HG03432 (cell line): ENCODE measurements at regions not wholly inside any gene's neighbourhood (a gene's known extent, or its start where the extent isn't known, plus 50 kb on each side); places are given as distances from the start of the nearest gene placed in this dataset.
"Not testable (repeated sequence)": the region's sequence is repeated elsewhere in the genome, so short reads cannot be mapped to it uniquely, and the experiment has no call there.

Experiments used
- ATAC-seq: cut with Tn5 transposase; IDR thresholded peaks from one replicate; pipeline ENCODE4 v1.9.1; 2021; ENCODE audit warnings: mild to moderate bottlenecking, moderate library complexity; ENCODE audit not compliant: unreplicated experiment

- not testable (repeated sequence) for ATAC-seq
Observed at GRCh38 chr5:33138145-33138544, 302.6 kb upstream of the TARS1 start.

- ATAC-seq, result no peak
Observed at GRCh38 chr5:33143405-33144123, 297.2 kb upstream of the TARS1 start.

GRCh38 chr5:33146881-33147280 lies 293.9 kb upstream of the TARS1 start:
- no peak for ATAC-seq

DNA sequence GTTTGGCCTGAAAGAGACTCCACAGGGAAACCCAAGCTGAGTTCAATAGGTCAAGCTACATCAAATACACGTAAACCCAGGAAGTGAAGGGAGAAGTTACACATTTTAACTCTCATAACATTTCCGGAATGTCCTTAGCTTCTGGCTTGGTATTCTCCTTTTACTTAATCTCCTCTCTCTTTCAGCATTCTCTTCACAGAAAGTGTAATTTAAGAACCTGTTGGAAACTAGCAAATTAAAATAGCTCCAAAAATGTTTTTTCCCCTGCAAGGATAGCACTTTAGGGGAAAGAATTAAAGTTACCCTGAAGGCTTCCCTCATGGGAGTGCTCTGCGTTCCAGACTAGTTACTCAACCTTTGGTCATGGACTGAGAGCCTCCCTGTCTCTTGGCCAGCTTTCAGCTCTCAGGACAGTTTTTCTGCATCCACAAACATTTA lies 292.7 kb upstream of the TARS1 start:
- no peak for ATAC-seq

DNA sequence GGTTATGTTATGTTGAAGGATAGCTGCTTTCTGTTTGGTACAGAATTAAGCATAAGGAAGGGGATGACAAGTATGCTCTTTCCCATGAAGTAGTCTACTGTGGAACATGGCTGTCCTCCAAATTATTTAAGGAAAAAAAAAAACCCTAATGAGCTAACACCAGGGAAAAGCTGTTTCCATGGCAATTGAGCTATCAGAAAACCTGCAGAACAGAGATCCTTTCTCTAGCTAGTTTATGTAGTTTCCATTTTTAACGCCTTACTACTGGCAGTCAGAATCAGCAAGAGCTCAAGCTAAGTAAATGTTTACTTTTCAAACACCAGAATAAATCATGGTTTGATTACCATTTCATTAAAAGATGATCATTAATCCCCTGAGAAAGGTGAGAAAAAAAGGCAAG lies 287.4 kb upstream of the TARS1 start:
- no peak for ATAC-seq

DNA sequence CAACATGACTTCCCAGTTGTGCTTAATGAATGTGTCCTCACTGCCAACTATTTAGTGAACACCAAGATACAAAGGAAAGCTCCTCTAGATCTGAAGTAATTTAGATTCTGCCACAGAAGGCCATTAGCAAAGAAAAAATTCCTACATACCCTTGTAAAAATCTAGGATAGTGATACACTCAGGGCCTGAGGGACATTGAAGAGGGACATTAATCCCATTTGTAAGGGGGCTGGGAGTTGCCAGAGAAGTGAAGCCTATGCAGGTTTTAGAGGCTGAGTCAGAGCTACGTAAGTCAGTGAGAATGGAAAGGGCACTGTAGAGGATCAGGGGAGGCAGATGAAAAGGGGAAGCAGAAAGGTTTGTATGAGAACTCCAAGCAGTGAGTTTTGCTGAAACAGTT lies 286.9 kb upstream of the TARS1 start:
- no peak for ATAC-seq

DNA sequence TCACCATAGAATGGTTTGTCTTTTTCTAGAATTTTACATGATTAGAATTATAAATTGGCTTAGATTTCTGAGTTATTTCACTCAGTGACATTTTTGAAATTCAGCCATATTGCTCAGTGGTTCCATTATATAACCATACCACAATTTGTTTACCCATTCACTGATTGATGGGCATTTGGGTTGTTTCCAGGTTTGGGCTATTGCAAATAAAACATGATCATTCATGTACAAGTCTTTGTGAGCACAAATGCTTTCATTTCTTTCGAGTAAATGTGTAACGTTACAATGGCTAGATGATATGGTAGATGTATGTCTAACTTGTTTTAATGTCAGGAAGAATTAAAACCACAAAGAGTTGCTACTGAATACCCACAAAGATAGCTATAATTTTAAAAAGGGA lies 279.9 kb upstream of the TARS1 start:
- ATAC-seq, result no peak

DNA sequence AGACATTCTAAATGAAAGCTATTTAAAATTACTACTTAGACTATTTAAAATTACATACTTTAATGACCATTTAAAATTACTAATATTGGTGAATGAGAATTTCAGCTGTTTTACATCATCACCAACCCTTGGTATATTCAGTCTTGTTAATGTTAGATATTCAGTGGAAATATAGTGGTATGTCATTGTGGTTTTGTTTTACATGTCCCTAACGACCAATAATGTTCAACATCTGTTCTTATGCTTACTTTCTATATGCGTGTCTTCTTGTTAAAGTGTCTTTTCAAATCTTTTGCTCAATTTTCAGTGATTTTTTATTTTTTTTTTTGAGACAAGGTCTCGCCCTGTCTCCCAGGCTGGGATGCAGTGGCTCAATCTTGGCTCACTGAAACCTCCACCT lies 279.3 kb upstream of the TARS1 start:
- no peak for ATAC-seq

DNA sequence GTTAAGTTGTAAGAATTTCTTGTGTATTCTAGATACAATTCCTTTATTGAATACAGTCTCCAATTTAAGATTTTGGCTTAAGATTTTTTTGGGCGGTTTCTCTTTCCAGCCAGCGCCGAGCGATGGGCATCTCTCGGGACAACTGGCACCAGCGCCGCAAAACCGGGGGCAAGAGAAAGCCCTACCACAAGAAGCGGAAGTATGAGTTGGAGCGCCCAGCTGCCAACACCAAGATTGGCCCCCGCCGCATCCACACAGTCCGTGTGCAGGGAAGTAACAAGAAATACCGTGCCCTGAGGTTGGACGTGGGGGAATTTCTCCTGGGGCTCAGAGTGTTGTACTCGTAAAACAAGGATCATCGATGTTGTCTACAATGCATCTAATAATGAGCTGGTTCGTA lies 278.7 kb upstream of the TARS1 start:
- no peak for ATAC-seq

DNA sequence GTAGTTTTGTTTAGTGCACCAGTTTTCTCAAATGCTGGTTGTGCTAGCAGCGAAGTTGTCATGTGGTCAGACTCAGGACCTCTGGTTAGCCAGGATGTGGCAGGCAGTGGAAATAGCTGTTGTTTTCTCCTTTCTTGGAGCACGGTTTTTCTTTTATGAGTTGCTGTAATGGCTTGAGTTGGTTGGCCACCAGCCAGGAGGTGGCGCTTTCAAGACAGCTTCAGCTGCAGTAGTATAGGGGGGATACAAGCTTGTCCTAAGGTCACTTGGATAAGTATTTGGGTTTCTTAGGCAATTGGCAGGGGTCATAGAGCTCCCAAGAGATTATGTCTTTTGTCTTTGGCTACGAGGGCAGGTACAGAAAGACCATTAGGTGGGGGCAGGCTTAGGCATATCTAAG lies 274.2 kb upstream of the TARS1 start:
- no peak for ATAC-seq

- no peak for ATAC-seq
Observed at GRCh38 chr5:33166948-33167347, 273.8 kb upstream of the TARS1 start.

- ATAC-seq, result no peak
Observed at GRCh38 chr5:33167541-33167940, 273.2 kb upstream of the TARS1 start.

DNA sequence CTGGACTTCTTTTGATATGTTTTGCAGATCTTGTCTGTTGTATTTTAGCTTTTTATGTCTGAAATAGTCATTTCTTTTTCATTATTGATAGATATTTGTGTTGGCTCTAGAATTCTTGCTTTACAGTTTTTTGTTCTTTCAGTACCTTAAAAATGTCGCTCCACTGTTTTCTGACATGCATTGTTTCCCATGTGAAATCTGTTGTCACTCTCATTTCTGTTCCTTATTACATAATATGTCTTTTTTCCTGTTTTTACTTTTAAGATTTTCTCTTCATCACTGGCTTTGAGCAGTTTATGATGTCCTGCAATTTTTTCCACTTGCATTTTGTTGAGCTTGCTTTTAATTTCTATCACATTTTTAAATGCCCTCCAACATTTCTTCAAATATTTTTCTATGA lies 270.4 kb upstream of the TARS1 start:
- no peak for ATAC-seq

- ATAC-seq, result no peak
Observed at GRCh38 chr5:33174383-33174782, 266.4 kb upstream of the TARS1 start.

- no peak for ATAC-seq
Observed at GRCh38 chr5:33179301-33179700, 261.5 kb upstream of the TARS1 start.

- no peak for ATAC-seq
Observed at GRCh38 chr5:33180900-33181299, 259.9 kb upstream of the TARS1 start.

- no peak for ATAC-seq
Observed at GRCh38 chr5:33182986-33183385, 257.8 kb upstream of the TARS1 start.

DNA sequence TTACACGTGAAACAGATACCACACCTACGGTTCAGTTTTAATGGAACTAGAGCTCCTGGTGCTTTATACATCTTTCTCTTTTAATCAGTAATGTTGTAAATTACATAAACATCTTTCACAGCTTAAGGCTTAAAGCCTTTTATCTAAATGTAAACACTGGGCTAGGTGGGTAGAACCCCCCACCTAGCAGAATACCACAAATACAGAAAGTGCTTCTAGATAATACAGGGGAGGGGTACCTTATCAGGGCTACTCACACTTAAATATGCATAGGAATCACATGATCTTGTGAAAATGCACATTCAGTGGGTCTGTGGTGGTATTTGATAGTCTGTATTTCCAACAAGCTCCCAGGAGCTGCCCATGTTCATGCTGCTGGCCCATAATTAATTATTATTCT lies 256.4 kb upstream of the TARS1 start:
- ATAC-seq, result no peak

- no peak for ATAC-seq
Observed at GRCh38 chr5:33188089-33188488, 252.7 kb upstream of the TARS1 start.

DNA sequence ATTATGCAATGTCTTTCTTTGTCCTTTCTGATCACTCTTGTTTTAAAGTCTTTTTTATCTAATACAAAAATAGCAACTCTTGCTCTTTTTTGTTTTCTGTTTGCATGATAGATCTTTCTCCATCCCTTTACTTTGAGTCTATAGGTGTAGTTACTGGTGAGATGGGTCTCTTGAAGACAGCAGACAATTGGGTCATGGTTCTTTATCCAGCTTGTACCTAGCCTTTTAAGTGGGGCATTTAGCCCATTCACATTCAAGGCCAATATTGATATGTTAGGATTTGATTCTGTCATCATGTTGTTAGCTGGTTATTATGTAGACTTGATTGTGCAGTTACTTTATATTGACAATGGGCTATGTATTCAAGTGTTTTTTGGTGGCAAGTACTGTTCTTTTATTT lies 245.9 kb upstream of the TARS1 start:
- no peak for ATAC-seq

DNA sequence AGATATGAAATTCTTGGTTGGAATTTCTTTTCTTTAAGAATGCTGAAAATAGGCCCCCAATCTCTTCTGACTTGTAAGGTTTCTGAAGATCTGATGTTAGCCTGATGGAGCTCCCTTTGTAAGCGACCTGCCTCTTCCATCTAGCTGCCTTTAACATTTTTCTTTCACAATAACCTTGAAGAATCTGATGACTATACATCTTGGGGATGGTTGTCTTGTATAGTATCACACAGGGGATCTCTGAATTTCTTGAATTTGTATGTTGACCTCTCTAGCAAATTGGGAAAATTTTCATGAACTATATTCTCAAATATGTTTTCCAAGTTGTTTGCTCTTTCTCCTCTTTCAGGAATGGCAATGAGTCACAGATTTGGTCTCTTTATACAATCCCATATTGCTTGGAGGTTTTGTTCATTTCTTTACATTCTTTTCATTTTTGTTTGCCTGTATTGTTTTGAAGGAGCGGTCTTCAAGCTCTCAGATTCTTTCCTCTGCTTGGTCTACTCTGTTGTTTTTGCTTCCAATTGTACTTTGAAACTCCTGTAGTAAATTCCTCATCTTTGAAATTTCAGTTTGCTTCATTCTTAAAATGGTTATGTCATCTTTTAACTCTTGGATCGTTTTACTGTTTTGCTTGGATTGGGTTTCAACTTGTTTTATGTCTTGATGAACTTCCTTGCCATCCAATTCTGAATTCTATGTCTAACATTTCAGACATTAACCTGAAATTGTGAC lies 245.2 kb upstream of the TARS1 start:
- ATAC-seq, result no peak

DNA sequence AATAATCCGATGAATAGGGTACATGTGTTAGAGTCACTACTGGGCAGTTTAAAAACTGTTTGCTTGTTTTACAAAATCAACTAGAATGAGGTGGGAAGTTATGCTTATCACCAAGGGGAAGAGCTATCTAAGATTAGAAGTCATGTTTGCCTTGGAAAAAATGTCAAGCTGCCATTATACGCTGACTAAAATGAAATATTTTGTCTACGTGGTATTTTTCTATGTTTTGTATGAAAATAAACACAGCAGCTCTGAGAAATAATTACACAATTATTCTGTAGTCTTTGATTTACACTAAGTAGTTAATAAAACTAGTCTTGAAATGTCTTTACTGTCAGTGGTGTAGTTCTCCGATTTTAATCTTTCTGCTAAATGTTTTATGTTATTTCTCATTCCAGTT lies 241.9 kb upstream of the TARS1 start:
- ATAC-seq, result no peak

- no peak for ATAC-seq
Observed at GRCh38 chr5:33203931-33204330, 236.8 kb upstream of the TARS1 start.
